ENCODE measurements at regions not wholly inside any gene's neighbourhood (a gene's known extent, or its start where the extent isn't known, plus 50 kb on each side); places are given as distances from the start of the nearest gene placed in this dataset.

- no peak for TF ChIP-seq CTCF (IDR thresholded peaks at IDR 0.05; ENCODE audit: control extremely low read depth, extremely low read depth, low read depth, missing control alignments)
- DNase-seq (ENCODE audit: extremely low spot score) = no peak
- CTCF ChIA-PET = no interaction called here
- POLR2A ChIA-PET = no interaction called here
Observed at GRCh38 chr6:147715035-147715434, 206.5 kb downstream of the SAMD5 start.

- TF ChIP-seq CTCF (IDR thresholded peaks at IDR 0.05; ENCODE audit: control extremely low read depth, extremely low read depth, low read depth, missing control alignments) = no peak
- no peak for DNase-seq (ENCODE audit: extremely low spot score)
- POLR2A ChIA-PET = no interaction called here
- CTCF ChIA-PET = interaction anchor here (0.8 to 1.0 kb wide), 2 partner anchors 16 to 60 kb away, joined by 3 read pairs; no protein-coding TSS in a partner anchor
Observed at GRCh38 chr6:147716434-147716833, 207.9 kb downstream of the SAMD5 start.

- CTCF ChIA-PET = interaction anchor here (1.4 to 1.6 kb wide), 3 partner anchors 8 to 51 kb away, joined by 3 to 6 read pairs (median 3); no protein-coding TSS in a partner anchor
- POLR2A ChIA-PET = no interaction called here
- no peak for TF ChIP-seq CTCF (IDR thresholded peaks at IDR 0.05; ENCODE audit: control extremely low read depth, extremely low read depth, low read depth, missing control alignments)
- DNase-seq (ENCODE audit: extremely low spot score) = no peak
Observed at GRCh38 chr6:147717991-147718390, 209.5 kb downstream of the SAMD5 start.

- POLR2A ChIA-PET = no interaction called here
- TF ChIP-seq CTCF (IDR thresholded peaks at IDR 0.05; ENCODE audit: control extremely low read depth, extremely low read depth, low read depth, missing control alignments) = no peak
- CTCF ChIA-PET = interaction anchor here (0.7 to 1.0 kb wide), 2 partner anchors 14 to 226 kb away, joined by 3 to 4 read pairs; no protein-coding TSS in a partner anchor
- no peak for DNase-seq (ENCODE audit: extremely low spot score)
Observed at GRCh38 chr6:147722158-147722557, 213.7 kb downstream of the SAMD5 start.

- TF ChIP-seq CTCF (IDR thresholded peaks at IDR 0.05; ENCODE audit: control extremely low read depth, extremely low read depth, low read depth, missing control alignments) = no peak
- no peak for DNase-seq (ENCODE audit: extremely low spot score)
- ChIA-PET POLR2A (no interaction called here), CTCF (interaction anchor here (0.9 kb wide), 1 partner anchor 14 kb away, joined by 3 read pairs; no protein-coding TSS in a partner anchor)
Observed at GRCh38 chr6:147724454-147724853, 216.0 kb downstream of the SAMD5 start.

- CTCF ChIA-PET = no interaction called here
- no peak for TF ChIP-seq CTCF (IDR thresholded peaks at IDR 0.05; ENCODE audit: control extremely low read depth, extremely low read depth, low read depth, missing control alignments)
- POLR2A ChIA-PET = no interaction called here
- DNase-seq (ENCODE audit: extremely low spot score) = no peak
Observed at GRCh38 chr6:147726342-147726741, 217.9 kb downstream of the SAMD5 start.

GRCh38 chr6:147728903-147729302, 220.4 kb downstream of the SAMD5 start:
- no peak for DNase-seq (ENCODE audit: extremely low spot score)
- POLR2A ChIA-PET = no interaction called here
- CTCF ChIA-PET = no interaction called here
- no peak for TF ChIP-seq CTCF (IDR thresholded peaks at IDR 0.05; ENCODE audit: control extremely low read depth, extremely low read depth, low read depth, missing control alignments)

All from GM10248 (cell line).